ENCODE measurements at regions not wholly inside any gene's neighbourhood (a gene's known extent, or its start where the extent isn't known, plus 50 kb on each side); places are given as distances from the start of the nearest gene placed in this dataset.
"Not testable (repeated sequence)": the region's sequence is repeated elsewhere in the genome, so short reads cannot be mapped to it uniquely, and the experiment has no call there.

GRCh38 chrX:123087326-123087725, 96.8 kb upstream of the GRIA3 start:
- no peak for TF ChIP-seq CTCF (IDR thresholded peaks at IDR 0.05; ENCODE audit: borderline replicate concordance, control extremely low read depth, extremely low read depth, insufficient read depth, missing control alignments)
- no peak for DNase-seq (ENCODE audit: low spot score)
- in situ Hi-C loops (cut with MboI; ENCODE audit: low sequenced_read_pairs, unreplicated experiment), result no loop called here

DNA sequence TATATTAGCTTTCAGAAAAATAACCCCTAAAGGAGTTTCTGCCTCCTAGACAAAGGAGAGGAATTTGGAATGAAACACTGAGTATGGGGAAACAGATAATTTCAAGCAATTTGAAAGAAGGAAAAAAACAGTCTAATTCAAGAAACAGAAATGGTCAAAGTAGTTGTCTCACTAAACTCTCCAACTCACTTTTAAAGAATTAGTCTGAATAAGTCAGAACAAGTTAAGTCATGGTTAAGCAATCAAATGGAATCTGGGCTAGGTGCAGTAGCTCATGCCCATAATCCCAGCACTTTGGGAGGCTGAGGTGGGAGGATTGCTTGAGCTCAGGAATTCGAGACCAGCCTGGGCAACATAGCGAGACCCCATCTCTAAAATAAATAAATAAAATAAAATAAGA, 95.7 kb upstream of the GRIA3 start:
- no peak for TF ChIP-seq CTCF (IDR thresholded peaks at IDR 0.05; ENCODE audit: borderline replicate concordance, control extremely low read depth, extremely low read depth, insufficient read depth, missing control alignments)
- no peak for DNase-seq (ENCODE audit: low spot score)
- in situ Hi-C loops (cut with MboI; ENCODE audit: low sequenced_read_pairs, unreplicated experiment), result no loop called here

DNA sequence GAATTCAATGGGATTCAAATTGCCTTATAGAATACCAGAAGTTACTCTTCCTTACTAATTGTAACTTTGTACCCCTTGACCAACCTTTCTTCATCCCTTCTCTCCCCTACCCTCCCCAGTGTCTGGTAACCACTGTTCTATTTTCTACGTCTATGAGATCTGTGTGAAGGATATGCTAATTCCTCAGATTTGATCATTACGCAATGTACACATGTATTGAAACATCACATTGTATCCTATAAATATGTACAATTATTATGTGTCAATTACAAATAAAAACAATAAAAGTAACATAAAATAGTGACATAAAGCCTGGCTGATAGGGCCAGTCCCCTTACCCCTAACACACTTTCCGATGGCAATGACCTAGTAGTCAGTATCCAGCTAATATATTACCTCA, 95.1 kb upstream of the GRIA3 start:
- in situ Hi-C loops (cut with MboI; ENCODE audit: low sequenced_read_pairs, unreplicated experiment), result no loop called here
- DNase-seq (ENCODE audit: low spot score), result no peak
- TF ChIP-seq CTCF (IDR thresholded peaks at IDR 0.05; ENCODE audit: borderline replicate concordance, control extremely low read depth, extremely low read depth, insufficient read depth, missing control alignments), result no peak

DNA sequence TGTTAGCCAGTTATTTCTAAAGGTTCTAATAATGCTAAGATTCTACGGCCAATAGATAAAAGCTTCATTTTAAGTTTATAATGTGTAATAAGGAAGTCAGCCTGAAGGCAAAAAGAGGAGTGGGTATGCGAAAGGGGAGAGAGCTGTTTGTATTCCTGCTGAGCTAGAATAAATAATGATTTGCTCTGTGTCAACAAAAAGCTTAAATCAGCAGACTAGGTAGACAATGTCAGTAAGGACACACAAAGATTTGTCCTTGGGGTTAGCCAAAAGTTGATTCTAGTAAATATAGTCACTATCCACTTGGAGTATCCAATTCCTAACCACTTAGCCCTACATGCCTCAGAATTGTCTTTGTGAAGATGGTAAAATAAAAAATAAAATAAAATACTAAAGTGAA, 90.3 kb upstream of the GRIA3 start:
- TF ChIP-seq CTCF (IDR thresholded peaks at IDR 0.05; ENCODE audit: borderline replicate concordance, control extremely low read depth, extremely low read depth, insufficient read depth, missing control alignments), result no peak
- DNase-seq (ENCODE audit: low spot score), result no peak
- in situ Hi-C loops (cut with MboI; ENCODE audit: low sequenced_read_pairs, unreplicated experiment), result no loop called here

DNA sequence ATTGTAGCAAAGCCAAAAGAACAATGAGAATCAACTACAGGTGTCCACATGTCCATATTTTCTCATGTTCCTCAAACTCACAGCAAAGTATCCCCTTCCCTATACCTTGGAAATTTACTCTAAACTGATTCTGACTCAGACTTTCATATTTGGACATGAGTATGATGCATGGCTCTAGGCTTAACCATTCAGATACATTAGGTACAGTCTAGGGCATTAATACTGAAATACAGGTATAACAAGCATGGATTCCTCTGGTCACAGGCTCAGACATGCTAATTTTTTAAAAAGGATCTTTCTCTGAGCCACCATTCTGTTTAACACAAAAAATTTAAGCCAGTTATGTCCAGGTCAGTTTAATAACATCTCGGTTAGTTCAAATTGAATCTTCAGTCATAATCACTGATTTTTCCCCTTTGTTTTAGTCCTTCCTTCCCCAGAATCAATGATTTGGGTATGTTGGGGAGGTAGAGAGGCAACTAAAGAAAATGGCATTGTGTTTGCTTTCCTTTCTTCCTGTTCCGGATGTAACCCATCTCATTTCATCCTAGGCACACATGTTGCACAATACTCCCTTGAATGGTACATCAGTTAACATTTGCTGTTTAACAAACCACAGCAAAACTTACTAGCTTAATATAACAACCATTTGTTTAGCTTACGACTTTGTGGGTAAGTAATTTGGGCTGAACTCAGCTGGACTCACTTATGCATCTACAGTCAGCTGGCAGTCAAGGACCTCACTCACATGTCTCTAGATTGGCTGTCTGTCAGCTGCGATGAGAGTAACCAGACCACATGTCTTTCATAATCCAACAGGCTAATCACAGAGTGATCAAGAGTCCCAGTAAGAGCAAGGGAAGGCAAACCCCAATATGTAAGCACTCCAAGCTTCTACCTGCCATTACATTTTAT, 75.3 kb upstream of the GRIA3 start:
- in situ Hi-C loops (cut with MboI; ENCODE audit: low sequenced_read_pairs, unreplicated experiment), result no loop called here
- no peak for DNase-seq (ENCODE audit: low spot score)
- no peak for TF ChIP-seq CTCF (IDR thresholded peaks at IDR 0.05; ENCODE audit: borderline replicate concordance, control extremely low read depth, extremely low read depth, insufficient read depth, missing control alignments)

GRCh38 chrX:123121241-123121640, 62.8 kb upstream of the GRIA3 start:
- DNase-seq (ENCODE audit: low spot score), result no peak
- no peak for TF ChIP-seq CTCF (IDR thresholded peaks at IDR 0.05; ENCODE audit: borderline replicate concordance, control extremely low read depth, extremely low read depth, insufficient read depth, missing control alignments)

GRCh38 chrX:123129805-123130204, 54.3 kb upstream of the GRIA3 start:
- in situ Hi-C loops (cut with MboI; ENCODE audit: low sequenced_read_pairs, unreplicated experiment); DNase-seq (ENCODE audit: low spot score): not testable (repeated sequence)

More at GRCh38 chrX:123121241-123121640, 62.8 kb upstream of the GRIA3 start:
- in situ Hi-C loops (cut with MboI; ENCODE audit: low sequenced_read_pairs, unreplicated experiment), result no loop called here
